ENCODE measurements at regions not wholly inside any gene's neighbourhood (a gene's known extent, or its start where the extent isn't known, plus 50 kb on each side); places are given as distances from the start of the nearest gene placed in this dataset.

GRCh38 chr6:43926634-43927531 lies 156.9 kb downstream of the VEGFA start (continued):
- TF ChIP-seq RXRA (CRISPR knock-in tag; IDR thresholded peaks at IDR 0.05) = peak; percentile 95
- peak; percentile 44; the same call in 1 of the 2 replicates for TF ChIP-seq KDM3A (CRISPR knock-in tag; IDR thresholded peaks at IDR 0.05; ENCODE audit: low read depth)
- TF ChIP-seq NFRKB (IDR thresholded peaks at IDR 0.05) = no peak
- TF ChIP-seq ZNF570 (CRISPR knock-in tag; IDR thresholded peaks at IDR 0.05; ENCODE audit: borderline replicate concordance) = no peak
- peak; percentile 53; the same call in 1 of the 2 replicates for TF ChIP-seq FOXC1 (CRISPR knock-in tag; IDR thresholded peaks at IDR 0.05; ENCODE audit: borderline replicate concordance)
- no peak for TF ChIP-seq LBX2 (CRISPR knock-in tag; IDR thresholded peaks at IDR 0.05; ENCODE audit: borderline replicate concordance)
- TF ChIP-seq MIER3 (CRISPR knock-in tag; IDR thresholded peaks at IDR 0.05; ENCODE audit: borderline replicate concordance) = 0 out of 2 replicates have a peak, but pooled peaks have one; percentile 16
- no peak; the same call in 1 of the 2 replicates for TF ChIP-seq ZMYM3 (CRISPR knock-in tag; IDR thresholded peaks at IDR 0.05)
- 0 out of 2 replicates have a peak, but pooled peaks have one; percentile 15 for TF ChIP-seq ZNF160 (CRISPR knock-in tag; IDR thresholded peaks at IDR 0.05)
- TF ChIP-seq ZNF280B (CRISPR knock-in tag; IDR thresholded peaks at IDR 0.05; ENCODE audit: borderline replicate concordance) = no peak
- TF ChIP-seq JDP2 (CRISPR knock-in tag; IDR thresholded peaks at IDR 0.05; ENCODE audit: borderline replicate concordance) = peak; percentile 36; the same call in 1 of the 2 replicates
- TF ChIP-seq SALL1 (CRISPR knock-in tag; IDR thresholded peaks at IDR 0.05) = peak; percentile 92; the same call in 1 of the 2 replicates
- no peak for TF ChIP-seq ZNF652 (CRISPR knock-in tag; IDR thresholded peaks at IDR 0.05; ENCODE audit: borderline replicate concordance, low read depth)
- TF ChIP-seq NFE2L2 (IDR thresholded peaks at IDR 0.05; ENCODE audit: low read length) = no peak
- TF ChIP-seq MTF2 (CRISPR knock-in tag; IDR thresholded peaks at IDR 0.05; ENCODE audit: borderline replicate concordance) = no peak
- no peak for TF ChIP-seq ZBTB44 (CRISPR knock-in tag; IDR thresholded peaks at IDR 0.05)
- peak; percentile 11; the same call in 1 of the 2 replicates for TF ChIP-seq MEIS2 (CRISPR knock-in tag; IDR thresholded peaks at IDR 0.05)
- TF ChIP-seq FOXO1 (CRISPR knock-in tag; IDR thresholded peaks at IDR 0.05) = peak; percentile 86
- TF ChIP-seq ZFP62 (CRISPR knock-in tag; IDR thresholded peaks at IDR 0.05) = no peak
- 0 out of 2 replicates have a peak, but pooled peaks have one; percentile 43 for TF ChIP-seq ZNF451 (CRISPR knock-in tag; IDR thresholded peaks at IDR 0.05)
- TF ChIP-seq LCORL (IDR thresholded peaks at IDR 0.05) = no peak
- TF ChIP-seq LCORL (CRISPR knock-in tag; IDR thresholded peaks at IDR 0.05) = peak; percentile 88
- TF ChIP-seq NFYC (CRISPR knock-in tag; IDR thresholded peaks at IDR 0.05) = peak; percentile 39; the same call in 1 of the 2 replicates
- TF ChIP-seq RAD51 (IDR thresholded peaks at IDR 0.05; ENCODE audit: borderline replicate concordance) = no peak
- no peak; the same call in 1 of the 2 replicates for TF ChIP-seq ZNF20 (CRISPR knock-in tag; IDR thresholded peaks at IDR 0.05)
- TF ChIP-seq SP1 (IDR thresholded peaks at IDR 0.05) = no peak
- TF ChIP-seq SP1 (CRISPR knock-in tag; IDR thresholded peaks at IDR 0.05) = peak; percentile 73
- peak; percentile 86; the same call in 1 of the 2 replicates for TF ChIP-seq ZNF724P (CRISPR knock-in tag; IDR thresholded peaks at IDR 0.05; ENCODE audit: borderline replicate concordance)
- peak in 1 of 2 experiments; percentile 70; a peak in 3 of 4 replicates for TF ChIP-seq NR2F1 (CRISPR knock-in tag; IDR thresholded peaks at IDR 0.05)
